GM12878 (cell line): ENCODE measurements at regions not wholly inside any gene's neighbourhood (a gene's known extent, or its start where the extent isn't known, plus 50 kb on each side); places are given as distances from the start of the nearest gene placed in this dataset.

Experiments used
- ATF7 ChIP-seq: fragments of 450-650 bp; IDR thresholded peaks from 2 replicates; pipeline ENCODE4 v1.6.1; 2016; ENCODE audit warnings: low read depth, mild to moderate bottlenecking
- BMI1 ChIP-seq: fragments of 450-650 bp; IDR thresholded peaks from 2 replicates; pipeline ENCODE4 v1.6.1; 2016; ENCODE audit warnings: mild to moderate bottlenecking, moderate library complexity, borderline replicate concordance
- EGR1 ChIP-seq, 2 experiments: IDR thresholded peaks; 1 replicate in 1 of 2; 2 replicates in 1 of 2; pipeline ENCODE4 v1.6.1; 2011 to 2012; ENCODE audit warnings: low read depth in 2 of 2, low read length in 2 of 2, borderline replicate concordance in 1 of 2, mild to moderate bottlenecking in 1 of 2, moderate library complexity in 1 of 2
- FOS ChIP-seq: IDR thresholded peaks from 3 replicates; pipeline ENCODE4 v1.6.1; 2011; ENCODE audit warnings: borderline replicate concordance; ENCODE audit not compliant: insufficient read length; ENCODE audit errors: extremely low read depth
- KLF5 ChIP-seq: fragments of 450-650 bp; IDR thresholded peaks from 2 replicates; pipeline ENCODE4 v1.6.1; 2014; ENCODE audit warnings: mild to moderate bottlenecking; ENCODE audit not compliant: partially characterized antibody
- MEF2A ChIP-seq: IDR thresholded peaks from 2 replicates; pipeline ENCODE4 v1.6.1; 2011; ENCODE audit warnings: low read depth, mild to moderate bottlenecking, low read length, moderate library complexity; ENCODE audit not compliant: insufficient read depth
- MTA2 ChIP-seq: fragments of 450-650 bp; IDR thresholded peaks from 2 replicates; pipeline ENCODE4 v1.6.1; 2016; ENCODE audit warnings: low read depth, mild to moderate bottlenecking, moderate library complexity
- NFYA ChIP-seq: IDR thresholded peaks from 2 replicates; pipeline ENCODE4 v1.6.1; 2011; ENCODE audit warnings: low read depth, mild to moderate bottlenecking, low read length, improper control_type of control experiment, borderline replicate concordance
- NKRF ChIP-seq: fragments of 450-650 bp; conservative IDR thresholded peaks from 2 replicates; pipeline ENCODE4 v1.6.1; 2017; ENCODE audit warnings: mild to moderate bottlenecking, moderate library complexity
- NR2C1 ChIP-seq: fragments of 450-650 bp; IDR thresholded peaks from 2 replicates; pipeline ENCODE4 v1.6.1; 2017; ENCODE audit warnings: antibody characterized with exemption, mild to moderate bottlenecking, moderate library complexity
- NR2F1 ChIP-seq: fragments of 450-650 bp; conservative IDR thresholded peaks from 2 replicates; pipeline ENCODE4 v1.6.1; 2017; ENCODE audit warnings: mild to moderate bottlenecking
- PKNOX1 ChIP-seq: fragments of 450-650 bp; IDR thresholded peaks from 2 replicates; pipeline ENCODE4 v1.6.1; 2016; ENCODE audit warnings: mild to moderate bottlenecking
- RAD21 ChIP-seq: IDR thresholded peaks from 2 replicates; pipeline ENCODE4 v1.6.1; 2011; ENCODE audit warnings: mild to moderate bottlenecking, low read depth, low read length, moderate library complexity; ENCODE audit not compliant: insufficient read depth
- RUNX3 ChIP-seq: IDR thresholded peaks from 2 replicates; pipeline ENCODE4 v1.6.1; 2012; ENCODE audit warnings: low read length, inconsistent platforms
- SIN3A ChIP-seq: IDR thresholded peaks from 2 replicates; pipeline ENCODE4 v1.6.1; 2012; ENCODE audit warnings: low read depth, low read length, improper control_type of control experiment
- TARDBP ChIP-seq: IDR thresholded peaks from 2 replicates; pipeline ENCODE4 v1.6.1; 2016; ENCODE audit warnings: borderline replicate concordance
- TCF3 ChIP-seq: IDR thresholded peaks from 2 replicates; pipeline ENCODE4 v1.6.1; 2012; ENCODE audit warnings: low read depth, mild to moderate bottlenecking, low read length, borderline replicate concordance; ENCODE audit not compliant: insufficient read depth
- WRNIP1 ChIP-seq: IDR thresholded peaks from 2 replicates; pipeline ENCODE4 v1.6.1; 2011; ENCODE audit warnings: low read depth, low read length, improper control_type of control experiment, borderline replicate concordance
- ZBTB33 ChIP-seq: fragments of 450-650 bp; IDR thresholded peaks from 2 replicates; pipeline ENCODE4 v1.6.1; 2017; ENCODE audit warnings: mild to moderate bottlenecking
- ZNF592 ChIP-seq: fragments of 450-650 bp; IDR thresholded peaks from 2 replicates; pipeline ENCODE4 v1.6.1; 2017; ENCODE audit warnings: mild to moderate bottlenecking, moderate library complexity
- ZNF622 ChIP-seq: fragments of 450-650 bp; IDR thresholded peaks from 2 replicates; pipeline ENCODE4 v1.6.1; 2017; ENCODE audit warnings: mild to moderate bottlenecking, inconsistent platforms

- TF ChIP-seq NR2F1: 0 out of 2 replicates have a peak, but pooled peaks have one; percentile 18
- no peak for TF ChIP-seq WRNIP1
- peak; percentile 22; the same call in 1 of the 2 replicates for TF ChIP-seq MEF2A
- TF ChIP-seq ZBTB33: no peak
- no peak for TF ChIP-seq SIN3A
- no peak for TF ChIP-seq PKNOX1
- peak; percentile 33; the same call in 1 of the 2 replicates for TF ChIP-seq RAD21
- peak in 1 of 2 experiments; percentile 95; a peak in 2 of 3 replicates for TF ChIP-seq EGR1 (IDR thresholded peaks at IDR 0.05; ENCODE audit: borderline replicate concordance in 1 of 2, low read depth in 2 of 2, low read length in 2 of 2)
- TF ChIP-seq ZNF592: no peak
- peak; percentile 100 for TF ChIP-seq RUNX3
- TF ChIP-seq ATF7: peak; percentile 77
- no peak for TF ChIP-seq KLF5
- no peak for TF ChIP-seq FOS
- peak; percentile 82; the same call in 1 of the 2 replicates for TF ChIP-seq MTA2
- TF ChIP-seq TARDBP: peak; percentile 62; the same call in 1 of the 2 replicates
- TF ChIP-seq NR2C1: no peak
- no peak for TF ChIP-seq BMI1
- TF ChIP-seq NFYA: no peak
- TF ChIP-seq NKRF: no peak
- peak; percentile 71; the same call in 1 of the 2 replicates for TF ChIP-seq TCF3
- TF ChIP-seq ZNF622: no peak
These were observed 117.7 kb downstream of the B3GNT2 start (continued) for GRCh38 chr2:62313449-62314227.
